ENCODE measurements at regions not wholly inside any gene's neighbourhood (a gene's known extent, or its start where the extent isn't known, plus 50 kb on each side); places are given as distances from the start of the nearest gene placed in this dataset.
"Not testable (repeated sequence)": the region's sequence is repeated elsewhere in the genome, so short reads cannot be mapped to it uniquely, and the experiment has no call there.

DNA sequence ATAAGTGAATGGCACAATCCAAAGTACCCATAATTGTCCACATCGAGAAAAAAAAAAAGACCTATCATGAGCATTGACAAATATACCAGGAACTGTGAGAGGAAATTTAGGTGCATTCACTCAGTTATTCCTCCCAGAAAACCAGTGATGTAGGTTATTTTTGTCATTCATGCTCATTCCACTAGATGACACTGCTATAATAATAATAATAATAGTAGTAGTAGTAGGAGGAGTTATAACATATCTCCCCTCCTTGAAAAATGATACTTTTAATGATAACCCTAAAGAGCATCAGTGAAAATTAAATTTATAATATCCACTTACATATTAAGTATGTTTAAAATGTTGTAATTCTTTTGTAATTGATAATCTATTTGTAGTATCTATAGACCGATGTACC lies 463.9 kb upstream of the MIR17HG start:
- no peak for DNase-seq

GRCh38 chr13:90884066-90884465 lies 463.4 kb upstream of the MIR17HG start:
- DNase-seq = no peak

- no peak for DNase-seq
Observed at GRCh38 chr13:90889906-90890834, 457.3 kb upstream of the MIR17HG start.

GRCh38 chr13:90891329-90891728 lies 456.2 kb upstream of the MIR17HG start:
- DNase-seq = no peak

- DNase-seq = not testable (repeated sequence)
Observed at GRCh38 chr13:90893199-90893598, 454.3 kb upstream of the MIR17HG start.

DNA sequence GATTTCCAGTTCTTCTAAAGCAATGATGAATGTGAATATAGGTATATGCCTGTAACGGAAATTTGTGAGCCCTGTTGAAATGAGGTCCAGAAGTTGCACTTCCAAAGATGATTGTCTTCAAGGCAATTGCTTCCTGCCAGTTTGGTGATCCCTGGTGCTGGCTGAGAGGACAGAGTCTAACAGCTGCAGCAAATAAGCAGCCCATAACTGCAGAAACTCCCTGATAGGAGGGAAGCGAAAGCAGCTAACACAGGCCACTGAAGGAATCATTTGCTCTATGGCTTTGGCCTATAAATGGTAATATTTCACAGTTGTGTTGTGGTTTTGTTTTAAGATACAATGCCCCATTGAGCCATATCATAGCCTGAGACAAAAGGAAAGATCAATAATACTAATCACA lies 451.5 kb upstream of the MIR17HG start:
- no peak for DNase-seq

DNA sequence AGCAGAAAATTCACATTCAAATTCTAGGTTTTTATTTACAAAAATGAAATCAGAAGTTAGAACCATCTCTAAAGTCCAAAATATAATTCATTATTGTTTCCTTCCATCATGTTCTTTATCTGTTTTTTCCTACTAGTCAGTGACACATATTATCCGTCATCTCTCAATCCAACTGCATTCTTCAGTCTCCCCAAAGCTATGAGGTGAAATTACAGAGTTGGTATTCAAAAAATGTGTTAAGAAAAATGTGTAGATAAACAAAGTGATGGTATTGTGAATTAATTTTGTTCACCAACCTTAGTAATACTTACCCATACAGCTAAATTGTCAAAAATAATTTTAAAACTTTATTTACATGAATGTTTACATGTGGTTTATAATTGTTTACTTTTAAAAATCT lies 448.7 kb upstream of the MIR17HG start:
- no peak for DNase-seq

- no peak for DNase-seq
Observed at GRCh38 chr13:90899416-90899815, 448.1 kb upstream of the MIR17HG start.

- DNase-seq = no peak
Observed at GRCh38 chr13:90902255-90902654, 445.2 kb upstream of the MIR17HG start.

GRCh38 chr13:90906554-90906953 lies 440.9 kb upstream of the MIR17HG start:
- no peak for DNase-seq

DNA sequence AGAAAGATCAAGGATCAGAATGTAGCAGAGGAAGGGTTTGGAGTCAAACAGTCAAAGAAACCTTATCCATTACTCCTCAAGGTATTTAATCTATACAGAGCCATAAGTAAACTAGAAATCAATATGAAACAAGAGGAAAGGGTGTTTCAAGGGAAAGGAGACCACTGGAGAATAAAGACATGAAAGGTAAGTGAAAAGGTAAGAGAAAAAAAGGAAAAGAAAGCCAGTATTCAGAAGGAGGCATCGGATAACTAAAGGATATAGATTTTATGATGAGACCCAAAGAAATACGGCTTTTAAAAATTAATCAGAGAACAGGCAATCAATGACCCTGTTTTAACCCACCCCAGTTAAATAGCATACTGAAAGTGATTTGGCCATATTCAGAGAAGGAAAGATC lies 438.7 kb upstream of the MIR17HG start:
- DNase-seq = no peak

GRCh38 chr13:90910018-90910639 lies 437.4 kb upstream of the MIR17HG start:
- DNase-seq = no peak

DNA sequence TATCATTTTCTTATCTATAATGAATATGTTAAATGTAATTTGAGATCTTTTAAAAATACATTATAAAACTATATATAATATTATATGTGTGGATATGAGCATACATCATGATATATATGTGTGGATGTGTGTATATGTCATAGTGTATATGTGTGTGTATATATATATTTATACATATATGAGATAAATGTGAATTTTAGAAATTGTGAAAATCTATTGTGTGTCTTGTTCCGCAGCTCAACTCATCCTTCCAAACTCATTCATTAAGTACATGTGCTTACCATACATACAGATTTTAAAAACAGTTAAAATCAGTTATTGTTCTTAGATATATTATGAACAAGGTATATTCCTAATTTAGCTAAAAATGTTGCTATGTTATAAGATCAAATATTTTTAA lies 435.2 kb upstream of the MIR17HG start:
- no peak for DNase-seq

DNA sequence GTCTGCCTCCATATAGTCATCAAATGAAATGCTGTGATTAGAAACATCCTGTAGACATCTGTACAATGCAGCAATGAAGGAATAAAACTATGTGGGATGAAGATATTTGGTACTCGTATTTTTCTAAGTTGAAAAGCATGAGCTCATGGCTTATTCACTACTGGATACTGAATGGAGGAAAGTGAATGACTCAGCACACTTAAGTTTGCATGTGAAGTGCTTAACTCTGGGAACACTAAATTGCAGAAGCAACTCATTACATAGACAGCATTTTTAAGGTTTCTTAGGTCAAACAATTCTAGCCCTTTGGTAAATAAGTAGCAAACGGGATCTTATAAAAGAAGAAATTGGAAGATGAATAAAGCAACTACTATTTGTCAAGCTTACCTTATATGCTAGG lies 429.0 kb upstream of the MIR17HG start:
- no peak for DNase-seq

DNA sequence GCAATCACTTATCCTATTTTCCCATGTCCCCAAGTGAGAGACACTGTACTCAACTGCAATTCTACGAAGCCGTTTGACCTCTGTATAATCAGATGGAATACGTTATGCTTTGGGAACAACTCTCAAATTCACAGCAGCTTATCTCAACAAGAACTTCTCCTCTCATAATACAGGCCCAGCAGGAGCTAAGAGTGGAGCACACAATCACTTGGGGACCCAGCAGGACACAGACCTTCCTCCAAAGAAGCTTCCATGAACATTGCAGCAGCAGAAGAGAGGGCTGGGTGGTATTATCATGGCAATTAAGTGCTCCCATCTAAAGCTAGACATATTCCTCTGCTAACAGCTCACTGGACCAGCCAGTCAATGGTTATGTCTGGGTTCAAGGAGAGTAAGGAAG lies 428.3 kb upstream of the MIR17HG start:
- no peak for DNase-seq

GRCh38 chr13:90926459-90926858 lies 421.0 kb upstream of the MIR17HG start:
- DNase-seq = no peak

DNA sequence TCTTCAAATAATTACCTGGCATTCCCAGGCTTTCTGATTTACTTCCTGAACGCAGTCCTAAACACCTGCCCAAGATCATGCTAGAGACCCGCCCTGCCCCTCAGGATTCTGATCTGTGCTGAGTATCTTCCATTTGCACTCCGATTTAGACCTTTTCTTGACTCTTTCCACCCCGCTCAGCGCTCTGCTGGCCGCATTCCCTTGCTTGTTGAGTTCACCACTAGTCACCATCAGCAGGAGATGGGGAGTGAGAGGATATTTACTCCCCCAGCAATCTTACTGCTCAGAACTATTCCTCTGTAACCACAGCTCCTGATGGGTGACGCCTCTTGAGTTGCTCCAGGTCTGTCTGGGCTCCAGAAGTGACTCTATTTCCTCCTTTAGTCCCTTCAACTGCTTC lies 419.4 kb upstream of the MIR17HG start:
- no peak for DNase-seq

- DNase-seq = no peak
Observed at GRCh38 chr13:90933097-90933826, 414.2 kb upstream of the MIR17HG start.

DNA sequence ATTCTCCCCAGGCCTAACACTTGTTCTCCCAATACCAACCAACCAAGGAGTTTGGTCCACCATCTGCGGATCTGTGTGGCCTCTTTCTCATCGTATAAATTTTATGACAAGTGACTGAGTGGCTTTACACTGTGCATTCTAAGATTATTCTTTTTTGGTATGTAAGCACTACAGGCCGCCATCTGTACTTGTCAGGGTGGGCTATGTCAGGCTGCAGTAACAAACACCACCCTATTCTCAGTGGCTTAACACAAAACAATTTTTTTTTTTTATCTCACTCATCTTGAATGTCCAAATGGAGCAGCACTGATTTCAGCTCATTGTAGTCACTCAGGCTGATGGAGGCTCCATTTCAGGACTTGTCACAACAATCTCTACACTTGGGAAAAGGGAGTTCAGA lies 412.7 kb upstream of the MIR17HG start:
- DNase-seq = no peak

DNA sequence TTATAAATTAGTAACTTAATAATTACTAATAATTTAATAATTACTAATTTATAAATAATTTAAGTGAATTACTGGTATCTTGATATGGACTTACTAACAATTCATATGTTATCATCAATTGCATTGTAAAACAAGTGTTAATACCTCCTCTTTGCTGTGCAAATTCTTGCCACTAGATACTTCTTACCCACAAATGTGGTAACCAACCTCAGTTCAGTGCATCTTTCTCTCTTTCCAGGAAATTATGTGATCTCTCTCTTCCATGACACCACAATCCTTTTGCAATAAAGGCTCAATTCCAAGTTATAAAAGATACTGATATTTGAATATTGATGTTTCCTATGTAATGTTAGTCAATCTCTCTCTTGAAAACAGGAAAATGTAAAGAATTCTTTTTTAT lies 408.6 kb upstream of the MIR17HG start:
- no peak for DNase-seq

GRCh38 chr13:90943946-90944345 lies 403.5 kb upstream of the MIR17HG start:
- DNase-seq = no peak

- DNase-seq = not testable (repeated sequence)
Observed at GRCh38 chr13:90945146-90945545, 402.3 kb upstream of the MIR17HG start.

DNA sequence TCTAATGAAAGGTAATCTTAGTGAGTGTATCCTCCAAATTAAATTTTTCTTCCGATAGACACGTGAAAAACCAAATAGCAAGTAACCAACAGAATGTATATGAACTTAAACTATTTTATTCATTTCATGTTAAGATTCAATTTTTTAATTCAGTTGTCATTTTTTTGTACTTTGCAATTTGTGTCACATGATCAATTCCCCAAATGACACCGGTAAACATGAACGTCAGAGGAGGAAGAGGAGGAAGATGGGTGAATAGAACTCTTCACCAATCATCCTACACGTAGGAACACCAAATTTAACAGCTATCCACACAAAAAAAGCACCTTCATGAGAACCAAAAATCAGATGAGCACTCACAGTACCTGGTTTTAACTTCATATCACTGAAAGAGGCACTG lies 401.4 kb upstream of the MIR17HG start:
- not testable (repeated sequence) for DNase-seq

DNA sequence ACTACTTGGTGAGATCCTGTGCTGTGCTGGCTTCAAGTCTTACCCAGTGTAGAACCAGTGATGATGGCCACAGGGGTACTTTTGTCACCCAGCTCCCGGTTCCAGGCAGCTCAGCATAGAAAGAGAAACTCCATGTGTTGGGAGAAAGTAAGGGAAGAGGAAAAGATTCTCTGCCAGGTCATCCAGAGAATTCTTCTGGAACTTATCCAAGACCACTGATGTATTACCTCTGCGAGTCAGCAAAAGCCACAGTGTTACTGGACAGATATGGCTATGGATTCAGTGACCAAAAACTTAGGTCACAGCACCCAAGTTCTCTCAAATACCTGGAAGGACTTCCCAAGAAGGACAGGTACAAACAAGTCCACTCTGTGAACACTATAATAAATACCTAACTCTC lies 399.5 kb upstream of the MIR17HG start:
- no peak for DNase-seq

All from GDM1 (cell line).